Smooth muscle cell (in vitro differentiated cells): ENCODE measurements at regions not wholly inside any gene's neighbourhood (a gene's known extent, or its start where the extent isn't known, plus 50 kb on each side); places are given as distances from the start of the nearest gene placed in this dataset.
A peak's percentile ranks its signal among the peaks of the same experiment; 100 is the strongest.

Source experiments
- DNase-seq: peaks from one replicate; lab custom pipeline; 2025; ENCODE audit not compliant: unreplicated experiment; lab: John Stamatoyannopoulos, UW
- H2AFZ ChIP-seq: fragments of 200-600 bp; sonication (generic); 2 replicates; pipeline ENCODE4 v1.6.0; 2016; ENCODE audit warnings: antibody characterized with exemption, low read depth, mild to moderate bottlenecking
- H3F3A ChIP-seq: fragments of 200-600 bp; sonication (generic); 2 replicates; pipeline ENCODE4 v1.6.0; 2017; ENCODE audit warnings: antibody characterized with exemption, low read depth
- H3K27ac ChIP-seq: fragments of 200-600 bp; sonication (generic); 2 replicates; pipeline ENCODE4 v1.5.1; 2016; ENCODE audit warnings: low read depth, mild to moderate bottlenecking
- H3K27me3 ChIP-seq: fragments of 200-600 bp; sonication (generic); 2 replicates; pipeline ENCODE4 v1.6.1; 2016; ENCODE audit warnings: low read depth, mild to moderate bottlenecking
- H3K36me3 ChIP-seq: fragments of 200-600 bp; sonication (generic); 2 replicates; pipeline ENCODE4 v1.5.1; 2016; ENCODE audit warnings: low read depth
- H3K4me1 ChIP-seq: fragments of 200-600 bp; sonication (generic); 2 replicates; pipeline ENCODE4 v1.5.1; 2016; ENCODE audit warnings: low read depth
- H3K4me2 ChIP-seq: fragments of 200-600 bp; sonication (generic); 2 replicates; pipeline ENCODE4 v1.6.0; 2016; ENCODE audit warnings: mild to moderate bottlenecking
- H3K4me3 ChIP-seq: fragments of 200-600 bp; sonication (generic); 2 replicates; pipeline ENCODE4 v1.5.1; 2016; ENCODE audit warnings: mild to moderate bottlenecking
- H3K79me2 ChIP-seq: fragments of 200-600 bp; sonication (generic); 2 replicates; pipeline ENCODE4 v1.6.0; 2016; ENCODE audit warnings: low read depth, mild to moderate bottlenecking
- H3K9ac ChIP-seq: fragments of 200-600 bp; sonication (generic); 2 replicates; pipeline ENCODE4 v1.6.0; 2016; ENCODE audit warnings: low read depth
- H3K9me3 ChIP-seq: fragments of 200-600 bp; sonication (generic); replicated peaks from 2 replicates; pipeline ENCODE4 v1.5.1; 2016; ENCODE audit warnings: low read depth
- H4K20me1 ChIP-seq: fragments of 200-600 bp; sonication (generic); 2 replicates; pipeline ENCODE4 v1.6.0; 2016; ENCODE audit warnings: low read depth
- WGBS: methylation state at CpG from one replicate; pipeline ENCODE4 v1.1.7; 2016; ENCODE audit warnings: low lambda C conversion rate; 5-methylcytosine and 5-hydroxymethylcytosine counted together
- TF ChIP-seq, protein P1 (sequence below): fragments of 200-600 bp; sonication (generic); IDR thresholded peaks from 2 replicates; pipeline ENCODE4 v1.5.1; 2017; ENCODE audit warnings: borderline replicate concordance, mild to moderate bottlenecking, antibody characterized with exemption; ENCODE audit not compliant: insufficient read depth, poor library complexity, severe bottlenecking

GRCh38 chr14:86798330-86798729 is 1194.7 kb downstream of the GALC start:
- H3K9me3 ChIP-seq = no peaks in the 10 kb centered on the region
- peak overlapping the region; percentile 67 for H3K4me2 ChIP-seq
- H3K36me3 ChIP-seq = no peaks in the 10 kb centered on the region
- H3K9ac ChIP-seq = no peak overlapping the region
- H4K20me1 ChIP-seq = no peaks in the 10 kb centered on the region
- DNase-seq = no peak
- H3F3A ChIP-seq = peaks cover 6% of the 10 kb centered on the region
- no peaks in the 10 kb centered on the region for H3K79me2 ChIP-seq
- H3K27ac ChIP-seq = peak overlapping the region; percentile 66
- no peaks in the 10 kb centered on the region for H3K4me1 ChIP-seq
- TF ChIP-seq, protein P1, sequence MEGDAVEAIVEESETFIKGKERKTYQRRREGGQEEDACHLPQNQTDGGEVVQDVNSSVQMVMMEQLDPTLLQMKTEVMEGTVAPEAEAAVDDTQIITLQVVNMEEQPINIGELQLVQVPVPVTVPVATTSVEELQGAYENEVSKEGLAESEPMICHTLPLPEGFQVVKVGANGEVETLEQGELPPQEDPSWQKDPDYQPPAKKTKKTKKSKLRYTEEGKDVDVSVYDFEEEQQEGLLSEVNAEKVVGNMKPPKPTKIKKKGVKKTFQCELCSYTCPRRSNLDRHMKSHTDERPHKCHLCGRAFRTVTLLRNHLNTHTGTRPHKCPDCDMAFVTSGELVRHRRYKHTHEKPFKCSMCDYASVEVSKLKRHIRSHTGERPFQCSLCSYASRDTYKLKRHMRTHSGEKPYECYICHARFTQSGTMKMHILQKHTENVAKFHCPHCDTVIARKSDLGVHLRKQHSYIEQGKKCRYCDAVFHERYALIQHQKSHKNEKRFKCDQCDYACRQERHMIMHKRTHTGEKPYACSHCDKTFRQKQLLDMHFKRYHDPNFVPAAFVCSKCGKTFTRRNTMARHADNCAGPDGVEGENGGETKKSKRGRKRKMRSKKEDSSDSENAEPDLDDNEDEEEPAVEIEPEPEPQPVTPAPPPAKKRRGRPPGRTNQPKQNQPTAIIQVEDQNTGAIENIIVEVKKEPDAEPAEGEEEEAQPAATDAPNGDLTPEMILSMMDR = no peak
- H3K27me3 ChIP-seq = no peaks in the 10 kb centered on the region
- H3K4me3 ChIP-seq = no peak overlapping the region
- no peak overlapping the region for H2AFZ ChIP-seq

GRCh38 chr14:86797075-86797351 is 1196.0 kb downstream of the GALC start:
- TF ChIP-seq, protein P1 = no peak
- Histone ChIP-seq H3K27ac (no peak overlapping the region), H3K36me3 (no peaks in the 10 kb centered on the region), H3K79me2 (no peaks in the 10 kb centered on the region), H3K4me1 (no peaks in the 10 kb centered on the region), H3K9me3 (no peaks in the 10 kb centered on the region), H3K27me3 (no peaks in the 10 kb centered on the region), H3K4me3 (no peak overlapping the region), H3F3A (peaks cover 6% of the 10 kb centered on the region), H3K4me2 (no peak overlapping the region), H2AFZ (peak overlapping the region; percentile 44), H4K20me1 (no peaks in the 10 kb centered on the region), H3K9ac (no peak overlapping the region)
- DNase-seq = no peak
- 60% methylated on average over 2 of the region's 2 CpGs for WGBS

GRCh38 chr14:86796221-86797074 is 1196.5 kb downstream of the GALC start:
- Histone ChIP-seq H3K36me3 (no peaks in the 10 kb centered on the region), H3K27me3 (no peaks in the 10 kb centered on the region), H2AFZ (peak overlapping the region; percentile 44), H3K79me2 (no peaks in the 10 kb centered on the region), H3K9me3 (no peaks in the 10 kb centered on the region), H3F3A (peaks cover 6% of the 10 kb centered on the region), H3K4me1 (no peaks in the 10 kb centered on the region), H3K4me2 (peak overlapping the region; percentile 35), H3K9ac (no peak overlapping the region), H3K27ac (no peak overlapping the region), H4K20me1 (no peaks in the 10 kb centered on the region), H3K4me3 (no peak overlapping the region)
- DNase-seq = no peak
- WGBS = 26% methylated on average over 6 of the region's 6 CpGs
- TF ChIP-seq, protein P1 = no peak

- H3K9me3 ChIP-seq = no peaks in the 10 kb centered on the region
- DNase-seq = no peak
These were observed 1198.3 kb downstream of the GALC start for GRCh38 chr14:86794689-86795088.

More at GRCh38 chr14:86794689-86795088, 1198.3 kb downstream of the GALC start:
- Histone ChIP-seq H3K79me2 (no peaks in the 10 kb centered on the region), H4K20me1 (no peaks in the 10 kb centered on the region), H3K27ac (no peak overlapping the region), H3K36me3 (no peaks in the 10 kb centered on the region), H3K4me2 (no peak overlapping the region), H3K9ac (no peak overlapping the region), H3F3A (peaks cover 6% of the 10 kb centered on the region), H3K27me3 (no peaks in the 10 kb centered on the region), H3K4me1 (no peaks in the 10 kb centered on the region), H2AFZ (no peak overlapping the region), H3K4me3 (no peak overlapping the region)
- TF ChIP-seq, protein P1 = no peak
